K562 (cell line): ENCODE measurements at regions not wholly inside any gene's neighbourhood (a gene's known extent, or its start where the extent isn't known, plus 50 kb on each side); places are given as distances from the start of the nearest gene placed in this dataset.

Experiments
- ATAC-seq: fragments of 200-7000 bp; cut with Tn5 transposase; 3 replicates; pipeline ENCODE4 v1.9.1; 2020; ENCODE audit warnings: moderate library complexity
- BruUV-seq: library from RNA; stranded (reverse); fragments of 400-500 nt; replicated peaks from 2 replicates; lab custom pipeline; 2021; lab: Mats Ljungman, UMichigan
- CTCF ChIA-PET: fragments of 300-600 bp; formaldehyde crosslinking; extraction: SDS; loops from one replicate; lab custom pipeline; 2021; ENCODE audit warnings: low intra/inter-chr PET ratio; lab: Yijun Ruan, JAX
- POLR2A ChIA-PET: fragments of 300-600, 350-650 bp; sonication (Branson Sonifier 250); formaldehyde crosslinking; extraction: SDS; loops from one replicate; lab custom pipeline; 2021; ENCODE audit warnings: antibody characterized with exemption, inconsistent platforms; lab: Yijun Ruan, JAX
- DNase-seq, 4 experiments: peaks; one replicate each; pipeline versions ENCODE4 v3.0.0 to v3.0.0-alpha.2; 2011 to 2018; ENCODE audit warnings: low spot score in 3 of 4, mixed read lengths in 3 of 4; ENCODE audit errors: extremely low read depth in 1 of 4
- FAIRE-seq: peaks from 2 replicates; lab custom pipeline; 2011; peaks lifted over from hg19 to GRCh38; lab: Jason Lieb, UNC
- H2AFZ ChIP-seq: 2 replicates; pipeline ENCODE4 v1.6.0; 2011; ENCODE audit warnings: low read depth, low read length, control low read depth, inconsistent platforms
- H3K27ac ChIP-seq: fragments of 200-600 bp; 3 replicates; pipeline ENCODE4 v1.8.0; 2011; ENCODE audit warnings: low read depth, mild to moderate bottlenecking, control low read depth, inconsistent platforms, low read length, moderate library complexity, mixed read lengths; ENCODE audit errors: extremely low read depth
- H3K27me3 ChIP-seq, 2 experiments: fragments of 300-600 bp in 1 of 2; 2 replicates in 1 of 2; 3 replicates in 1 of 2; pipeline versions ENCODE4 v1.6.0 to v1.8.0; 2011; ENCODE audit warnings: inconsistent platforms in 2 of 2, low read length in 2 of 2, mild to moderate bottlenecking in 1 of 2, mixed read lengths in 1 of 2, moderate library complexity in 1 of 2; ENCODE audit not compliant: control insufficient read depth in 2 of 2, insufficient read depth in 2 of 2
- H3K36me3 ChIP-seq: fragments of 300-600 bp; 3 replicates; pipeline ENCODE4 v1.8.0; 2011; ENCODE audit warnings: mild to moderate bottlenecking, low read length, inconsistent platforms; ENCODE audit not compliant: control insufficient read depth, insufficient read depth
- H3K4me1 ChIP-seq, 2 experiments: fragments of 200-600 bp in 1 of 2; replicated peaks in 1 of 2; 2 replicates in 1 of 2; 3 replicates in 1 of 2; pipeline versions ENCODE4 v1.5.1 to v1.8.0; 2011; ENCODE audit warnings: inconsistent platforms in 2 of 2, low read length in 2 of 2, mild to moderate bottlenecking in 1 of 2, mixed read lengths in 1 of 2, moderate library complexity in 1 of 2; ENCODE audit not compliant: control insufficient read depth in 2 of 2, insufficient read depth in 2 of 2
- H3K4me2 ChIP-seq: 2 replicates; pipeline ENCODE4 v1.6.1; 2011; ENCODE audit warnings: low read length, control low read depth, inconsistent platforms, mixed read lengths; ENCODE audit not compliant: insufficient read depth
- H3K4me3 ChIP-seq: fragments of 200-600 bp; sonication (generic), shearing (Covaris generic); 2 replicates; pipeline ENCODE4 v1.5.1; 2016; ENCODE audit warnings: control low read depth, inconsistent platforms
- H3K79me2 ChIP-seq: fragments of 200-600 bp; 3 replicates; pipeline ENCODE4 v1.8.0; 2011; ENCODE audit warnings: low read length, inconsistent platforms; ENCODE audit not compliant: control insufficient read depth, insufficient read depth
- H3K9ac ChIP-seq, 2 experiments: 2 replicates each; pipeline versions ENCODE4 v1.6.0 to v1.6.1; 2011; ENCODE audit warnings: low read depth in 2 of 2, low read length in 2 of 2, control low read depth in 1 of 2, inconsistent platforms in 1 of 2, mild to moderate bottlenecking in 1 of 2, mixed read lengths in 1 of 2; ENCODE audit not compliant: insufficient read depth in 1 of 2
- H3K9me1 ChIP-seq: one replicate; pipeline ENCODE4 v1.6.0; 2011; ENCODE audit warnings: inconsistent platforms, mild to moderate bottlenecking, low read length, moderate library complexity; ENCODE audit not compliant: control insufficient read depth, insufficient read depth
- H3K9me3 ChIP-seq: replicated peaks from 2 replicates; pipeline ENCODE4 v1.5.1; 2011; ENCODE audit warnings: low read depth, low read length, inconsistent platforms; ENCODE audit not compliant: control insufficient read depth, insufficient read depth
- H4K20me1 ChIP-seq: replicated peaks from 2 replicates; pipeline ENCODE4 v1.6.1; 2011; ENCODE audit warnings: low read length, inconsistent platforms, mixed read lengths; ENCODE audit not compliant: control insufficient read depth, insufficient read depth
- CEBPG ChIP-seq, 3 experiments: fragments of 200-800 bp in 1 of 3; sonication (Bioruptor generic) in 1 of 3; sonication (generic) in 1 of 3; formaldehyde crosslinking in 1 of 3; IDR thresholded peaks in 2 of 3; conservative IDR thresholded peaks in 1 of 3; 2 replicates each; pipeline versions ENCODE4 v1.6.1 to v1.8.0; 2016 to 2022; ENCODE audit warnings: missing compliant biosample characterization in 2 of 3, missing genetic modification characterization in 2 of 3, mild to moderate bottlenecking in 1 of 3, missing genetic modification reagents in 1 of 3
- CHD1 ChIP-seq: fragments of 200-600 bp; sonication (generic); IDR thresholded peaks from one replicate; pipeline ENCODE4 v1.6.1; 2012; ENCODE audit warnings: mild to moderate bottlenecking, moderate library complexity, low read length, inconsistent platforms
- HEY1 ChIP-seq: fragments of 250-450 bp; sonication (Bioruptor Pico); IDR thresholded peaks from 2 replicates; pipeline ENCODE4 v1.5.0; 2020; ENCODE audit warnings: mild to moderate bottlenecking, moderate library complexity, borderline replicate concordance
- HLTF ChIP-seq: fragments of 450-650 bp; IDR thresholded peaks from 2 replicates; pipeline ENCODE4 v1.6.1; 2016
- NELFE ChIP-seq: IDR thresholded peaks from 2 replicates; pipeline ENCODE4 v1.6.1; 2011; ENCODE audit warnings: mild to moderate bottlenecking; ENCODE audit not compliant: insufficient read depth, insufficient read length
- PHF21A ChIP-seq: fragments of 450-650 bp; IDR thresholded peaks from 2 replicates; pipeline ENCODE4 v1.6.1; 2017; ENCODE audit warnings: low read depth, borderline replicate concordance
- SIN3A ChIP-seq, 2 experiments: fragments of 150-350 bp in 1 of 2; IDR thresholded peaks; 2 replicates each; pipeline ENCODE4 v1.6.1; 2011 to 2016; ENCODE audit warnings: borderline replicate concordance in 2 of 2, low read depth in 2 of 2, low read length in 2 of 2, mild to moderate bottlenecking in 2 of 2, moderate library complexity in 2 of 2; ENCODE audit not compliant: control insufficient read depth in 1 of 2
- TFE3 ChIP-seq: fragments of 450-650 bp; formaldehyde crosslinking; IDR thresholded peaks from 2 replicates; pipeline ENCODE4 v1.4.0; 2020; ENCODE audit warnings: mild to moderate bottlenecking, mixed read lengths
- YY1 ChIP-seq, 3 experiments: IDR thresholded peaks; 2 replicates each; pipeline ENCODE4 v1.6.1; 2011; ENCODE audit warnings: low read length in 2 of 3, mild to moderate bottlenecking in 2 of 3, moderate library complexity in 2 of 3, borderline replicate concordance in 1 of 3, control low read depth in 1 of 3, low read depth in 1 of 3; ENCODE audit not compliant: insufficient read depth in 3 of 3, insufficient replicate concordance in 2 of 3, control insufficient read depth in 1 of 3, insufficient read length in 1 of 3; ENCODE audit errors: extremely low read depth in 1 of 3
- ZZZ3 ChIP-seq: fragments of 450-650 bp; IDR thresholded peaks from 2 replicates; pipeline ENCODE4 v1.6.1; 2016; ENCODE audit warnings: antibody characterized with exemption, mild to moderate bottlenecking, moderate library complexity
- WGBS: fragments of 100-300 bp; shearing (Covaris generic); methylation state at CpG from one replicate; pipeline ENCODE4 v1.1.6; 2016; ENCODE audit warnings: low coverage, mixed read lengths; ENCODE audit not compliant: insufficient coverage; ENCODE audit errors: missing lambda C conversion rate; 5-methylcytosine and 5-hydroxymethylcytosine counted together
- in situ Hi-C: fragments of 300-500 bp; cut with MboI; formaldehyde crosslinking; loops from 4 replicates; pipeline ENCODE4 v1.15.0; 2018; ENCODE audit warnings: inconsistent platforms, mixed read lengths
- intact Hi-C: fragments of 100-400 bp; cut with micrococcal nuclease; formaldehyde crosslinking; loops from 2 replicates; pipeline ENCODE4 v1.14.2; 2022
- TF ChIP-seq, protein P1 (sequence below): fragments of 250-450 bp; sonication (Bioruptor Pico); IDR thresholded peaks from 2 replicates; pipeline ENCODE4 v1.5.1; 2021; ENCODE audit warnings: mild to moderate bottlenecking
- TF ChIP-seq, protein P2 (sequence below): sonication (generic); formaldehyde crosslinking; IDR thresholded peaks from 2 replicates; pipeline ENCODE4 v1.8.1; 2023; ENCODE audit warnings: mild to moderate bottlenecking, missing genetic modification reagents, moderate library complexity
- TF ChIP-seq, protein P3 (sequence below): fragments of 450-650 bp; IDR thresholded peaks from 2 replicates; pipeline ENCODE4 v1.6.1; 2014; ENCODE audit warnings: low read depth, mild to moderate bottlenecking, moderate library complexity, borderline replicate concordance

GRCh38 chr5:10910261-10910660, 149.2 kb upstream of the DAP start:
- Histone ChIP-seq H3K9ac (no peak overlapping the region), H3K4me2 (no peak overlapping the region), H3K27ac (no peak overlapping the region), H3K4me1 (peaks cover 0 to 6% of the 10 kb centered on the region in 2 experiments; a peak in 2 of 5 replicates), H3K36me3 (no peaks in the 10 kb centered on the region), H2AFZ (no peak overlapping the region), H3K9me1 (no peaks in the 10 kb centered on the region), H3K9me3 (no peaks in the 10 kb centered on the region), H3K79me2 (no peaks in the 10 kb centered on the region), H3K27me3 (no peaks in the 10 kb centered on the region), H3K4me3 (no peak overlapping the region), H4K20me1 (no peaks in the 10 kb centered on the region)
- ChIA-PET POLR2A (interaction anchor here (1.1 kb wide), 1 partner anchor 32 kb away, joined by 4 read pairs; no protein-coding TSS in a partner anchor), CTCF (no interaction called here)
- intact Hi-C loops (no loop called here), in situ Hi-C loops (no loop called here)
- DNase-seq (no peak), ATAC-seq (no peak), FAIRE-seq (no peak)
- 0% methylated on average over 3 of the region's 3 CpGs for WGBS
- no TSS peak for BruUV-seq
- TF ChIP-seq NELFE (no peak), TFE3 (CRISPR knock-in tag) (no peak), CHD1 (no peak), SIN3A (IDR thresholded peaks at IDR 0.05; ENCODE audit: borderline replicate concordance in 2 of 2, control insufficient read depth in 1 of 2, low read depth in 2 of 2, low read length in 2 of 2) (no peak), HEY1 (CRISPR knock-in tag) (no peak), ZZZ3 (no peak), CEBPG (CRISPR knock-in tag; IDR thresholded peaks at IDR 0.05) (no peak), CEBPG (tag; conservative IDR thresholded peaks at IDR 0.05 in 1 of 2, IDR thresholded peaks at IDR 0.05 in 1 of 2) (no peak), YY1 (IDR thresholded peaks at IDR 0.05; ENCODE audit: borderline replicate concordance in 1 of 3, control insufficient read depth in 1 of 3, extremely low read depth in 1 of 3, insufficient read depth in 3 of 3, insufficient read length in 1 of 3, insufficient replicate concordance in 2 of 3, low read depth in 1 of 3, low read length in 2 of 3) (no peak), HLTF (no peak), PHF21A (no peak)
- TF ChIP-seq, protein P1, sequence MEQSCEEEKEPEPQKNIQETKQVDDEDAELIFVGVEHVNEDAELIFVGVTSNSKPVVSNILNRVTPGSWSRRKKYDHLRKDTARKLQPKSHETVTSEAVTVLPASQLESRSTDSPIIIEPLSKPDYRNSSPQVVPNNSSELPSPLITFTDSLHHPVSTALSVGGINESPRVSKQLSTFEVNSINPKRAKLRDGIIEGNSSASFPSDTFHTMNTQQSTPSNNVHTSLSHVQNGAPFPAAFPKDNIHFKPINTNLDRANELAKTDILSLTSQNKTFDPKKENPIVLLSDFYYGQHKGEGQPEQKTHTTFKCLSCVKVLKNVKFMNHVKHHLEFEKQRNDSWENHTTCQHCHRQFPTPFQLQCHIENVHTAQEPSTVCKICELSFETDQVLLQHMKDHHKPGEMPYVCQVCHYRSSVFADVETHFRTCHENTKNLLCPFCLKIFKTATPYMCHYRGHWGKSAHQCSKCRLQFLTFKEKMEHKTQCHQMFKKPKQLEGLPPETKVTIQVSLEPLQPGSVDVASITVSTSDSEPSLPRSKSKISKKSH (CRISPR knock-in tag) = no peak
- TF ChIP-seq, protein P2, sequence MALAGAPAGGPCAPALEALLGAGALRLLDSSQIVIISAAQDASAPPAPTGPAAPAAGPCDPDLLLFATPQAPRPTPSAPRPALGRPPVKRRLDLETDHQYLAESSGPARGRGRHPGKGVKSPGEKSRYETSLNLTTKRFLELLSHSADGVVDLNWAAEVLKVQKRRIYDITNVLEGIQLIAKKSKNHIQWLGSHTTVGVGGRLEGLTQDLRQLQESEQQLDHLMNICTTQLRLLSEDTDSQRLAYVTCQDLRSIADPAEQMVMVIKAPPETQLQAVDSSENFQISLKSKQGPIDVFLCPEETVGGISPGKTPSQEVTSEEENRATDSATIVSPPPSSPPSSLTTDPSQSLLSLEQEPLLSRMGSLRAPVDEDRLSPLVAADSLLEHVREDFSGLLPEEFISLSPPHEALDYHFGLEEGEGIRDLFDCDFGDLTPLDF (CRISPR knock-in tag) = no peak
- TF ChIP-seq, protein P3, sequence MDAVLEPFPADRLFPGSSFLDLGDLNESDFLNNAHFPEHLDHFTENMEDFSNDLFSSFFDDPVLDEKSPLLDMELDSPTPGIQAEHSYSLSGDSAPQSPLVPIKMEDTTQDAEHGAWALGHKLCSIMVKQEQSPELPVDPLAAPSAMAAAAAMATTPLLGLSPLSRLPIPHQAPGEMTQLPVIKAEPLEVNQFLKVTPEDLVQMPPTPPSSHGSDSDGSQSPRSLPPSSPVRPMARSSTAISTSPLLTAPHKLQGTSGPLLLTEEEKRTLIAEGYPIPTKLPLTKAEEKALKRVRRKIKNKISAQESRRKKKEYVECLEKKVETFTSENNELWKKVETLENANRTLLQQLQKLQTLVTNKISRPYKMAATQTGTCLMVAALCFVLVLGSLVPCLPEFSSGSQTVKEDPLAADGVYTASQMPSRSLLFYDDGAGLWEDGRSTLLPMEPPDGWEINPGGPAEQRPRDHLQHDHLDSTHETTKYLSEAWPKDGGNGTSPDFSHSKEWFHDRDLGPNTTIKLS = no peak
